ENCODE measurements at regions not wholly inside any gene's neighbourhood (a gene's known extent, or its start where the extent isn't known, plus 50 kb on each side); places are given as distances from the start of the nearest gene placed in this dataset.

DNA sequence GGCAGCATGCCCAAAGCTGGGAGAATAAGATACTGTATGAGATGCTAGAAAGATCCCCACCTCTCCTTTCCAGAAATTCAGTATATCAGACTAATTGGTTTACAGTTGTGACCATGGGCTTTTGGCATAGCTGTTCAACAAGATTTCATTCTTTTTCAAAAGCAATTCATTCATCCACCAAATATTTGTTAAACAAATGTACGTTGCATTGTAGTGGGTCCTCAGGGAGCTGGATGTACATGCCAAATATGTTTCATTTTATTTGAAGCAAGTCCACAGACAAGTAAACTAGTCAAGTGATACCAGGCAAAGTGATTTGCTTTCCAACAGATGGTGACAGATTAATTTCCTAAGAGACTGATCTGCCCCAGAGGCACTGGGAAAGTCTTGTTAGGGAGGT lies 85.8 kb upstream of the ESR1 start:
- TF ChIP-seq, protein P1, sequence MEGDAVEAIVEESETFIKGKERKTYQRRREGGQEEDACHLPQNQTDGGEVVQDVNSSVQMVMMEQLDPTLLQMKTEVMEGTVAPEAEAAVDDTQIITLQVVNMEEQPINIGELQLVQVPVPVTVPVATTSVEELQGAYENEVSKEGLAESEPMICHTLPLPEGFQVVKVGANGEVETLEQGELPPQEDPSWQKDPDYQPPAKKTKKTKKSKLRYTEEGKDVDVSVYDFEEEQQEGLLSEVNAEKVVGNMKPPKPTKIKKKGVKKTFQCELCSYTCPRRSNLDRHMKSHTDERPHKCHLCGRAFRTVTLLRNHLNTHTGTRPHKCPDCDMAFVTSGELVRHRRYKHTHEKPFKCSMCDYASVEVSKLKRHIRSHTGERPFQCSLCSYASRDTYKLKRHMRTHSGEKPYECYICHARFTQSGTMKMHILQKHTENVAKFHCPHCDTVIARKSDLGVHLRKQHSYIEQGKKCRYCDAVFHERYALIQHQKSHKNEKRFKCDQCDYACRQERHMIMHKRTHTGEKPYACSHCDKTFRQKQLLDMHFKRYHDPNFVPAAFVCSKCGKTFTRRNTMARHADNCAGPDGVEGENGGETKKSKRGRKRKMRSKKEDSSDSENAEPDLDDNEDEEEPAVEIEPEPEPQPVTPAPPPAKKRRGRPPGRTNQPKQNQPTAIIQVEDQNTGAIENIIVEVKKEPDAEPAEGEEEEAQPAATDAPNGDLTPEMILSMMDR (conservative IDR thresholded peaks at IDR 0.05) = no peak
- no peak for TF ChIP-seq EZH2 (IDR thresholded peaks at IDR 0.05; ENCODE audit: low read depth)

Measured in PC-9 (cell line).